ENCODE measurements at regions not wholly inside any gene's neighbourhood (a gene's known extent, or its start where the extent isn't known, plus 50 kb on each side); places are given as distances from the start of the nearest gene placed in this dataset.

DNA sequence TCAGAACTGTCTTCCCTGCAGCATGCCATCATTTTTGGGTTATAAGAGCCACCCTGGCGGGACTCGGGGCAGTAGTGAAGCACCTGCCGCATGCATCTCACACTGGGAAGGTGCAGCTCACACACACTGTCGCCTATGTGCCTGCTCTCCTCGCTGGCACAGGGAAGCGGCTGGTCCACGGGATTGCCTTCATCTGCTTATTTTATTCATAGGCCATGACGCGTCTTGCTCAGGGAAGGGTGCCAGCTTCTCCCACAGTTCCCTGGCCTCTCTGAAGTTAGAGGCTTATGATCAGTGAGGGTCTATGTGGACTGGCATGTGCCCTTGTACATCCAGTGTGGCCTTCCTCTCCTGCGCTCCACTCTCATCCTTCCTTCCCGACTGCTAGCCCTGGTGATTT is 150.0 kb downstream of the KLF12 start:
- no peak overlapping the region for H3K4ac ChIP-seq (ENCODE audit: low read depth, low read length)
- H4K91ac ChIP-seq (ENCODE audit: insufficient read depth, low read depth, low read length): no peak overlapping the region
- peaks cover 11% of the 10 kb centered on the region for H3K9me1 ChIP-seq (ENCODE audit: insufficient read depth, low read length)
- H4K5ac ChIP-seq (ENCODE audit: low read depth, low read length): no peak overlapping the region
- ATAC-seq (ENCODE audit: low read depth): no peak
- H2AK9ac ChIP-seq (replicated peaks; ENCODE audit: low read depth, low read length, poor library complexity): no peak overlapping the region
- no peak overlapping the region for H2BK20ac ChIP-seq (ENCODE audit: low read depth, low read length)
- no peak overlapping the region for H3K18ac ChIP-seq (ENCODE audit: low read depth, low read length)
- WGBS, 2 experiments (ENCODE audit: extremely low coverage in 2 of 2, insufficient read length in 1 of 2): 96% methylated on average over 4 of the region's 11 CpGs; no CpG with 5 or more reads in 1 of the 2 experiments
- H4K8ac ChIP-seq (ENCODE audit: low read depth in 2 of 2, low read length in 2 of 2): no peak overlapping the region
- intact Hi-C loops (cut with micrococcal nuclease) (no loop called here), dilution Hi-C loops (cut with HindIII; ENCODE audit: low sequenced_read_pairs, unreplicated experiment) (no loop called here), in situ Hi-C loops (cut with MboI; ENCODE audit: low sequenced_read_pairs) (no loop called here)
- H3K23ac ChIP-seq (ENCODE audit: low read depth, low read length): no peak overlapping the region
- no peak overlapping the region for H2AK5ac ChIP-seq (ENCODE audit: low read depth, low read length)
- ChIA-PET POLR2A (ENCODE audit: unreplicated experiment) (no interaction called here), CTCF (no interaction called here)
- no peaks in the 10 kb centered on the region for H3K27me3 ChIP-seq (ENCODE audit: control insufficient read depth, insufficient read depth, low read length)
- H3K56ac ChIP-seq (ENCODE audit: extremely low read depth, insufficient read depth, low read length): no peak overlapping the region
- H3K9ac ChIP-seq (ENCODE audit: low read depth, low read length): no peak overlapping the region
- no peak overlapping the region for H3K27ac ChIP-seq (ENCODE audit: insufficient read depth, low read length)
- peaks cover 2% of the 10 kb centered on the region for H3K36me3 ChIP-seq (ENCODE audit: control insufficient read depth, insufficient read depth, low read length)
- H3K9me3 ChIP-seq (ENCODE audit: control insufficient read depth, insufficient read depth, low read length): no peaks in the 10 kb centered on the region
- no peak overlapping the region for H2BK5ac ChIP-seq (ENCODE audit: low read depth, low read length, poor library complexity, severe bottlenecking)
- H3K4me1 ChIP-seq (ENCODE audit: control insufficient read depth, insufficient read depth, low read length): no peaks in the 10 kb centered on the region
- H2BK15ac ChIP-seq (ENCODE audit: low read depth, low read length): no peak overlapping the region
- no peak overlapping the region for H2AFZ ChIP-seq (replicated peaks; ENCODE audit: low read length, poor library complexity)
- BruUV-seq (replicated peaks): no TSS peak
- no peak overlapping the region for H3K14ac ChIP-seq (replicated peaks; ENCODE audit: low read depth, low read length)
- TF ChIP-seq CHD1 (IDR thresholded peaks at IDR 0.05; ENCODE audit: low read depth, low read length) (no peak), RAD21 (IDR thresholded peaks at IDR 0.05; ENCODE audit: low read length) (no peak), CEBPB (IDR thresholded peaks at IDR 0.05; ENCODE audit: low read depth, low read length) (no peak), NFE2L2 (IDR thresholded peaks at IDR 0.05; ENCODE audit: low read depth, low read length) (no peak), MXI1 (IDR thresholded peaks at IDR 0.05; ENCODE audit: borderline replicate concordance, low read depth, low read length) (no peak), BHLHE40 (IDR thresholded peaks at IDR 0.05; ENCODE audit: low read depth, low read length) (no peak), MAZ (IDR thresholded peaks at IDR 0.05; ENCODE audit: borderline replicate concordance, low read depth, low read length) (no peak), POLR2A (IDR thresholded peaks at IDR 0.05; ENCODE audit: low read depth, low read length) (no peak), RFX5 (IDR thresholded peaks at IDR 0.05; ENCODE audit: low read depth, low read length) (no peak), FOS (IDR thresholded peaks at IDR 0.05; ENCODE audit: low read depth, low read length) (no peak), MAFK (IDR thresholded peaks at IDR 0.05; ENCODE audit: low read depth, low read length) (no peak), SMC3 (IDR thresholded peaks at IDR 0.05; ENCODE audit: low read depth, low read length) (no peak), RCOR1 (IDR thresholded peaks at IDR 0.05; ENCODE audit: insufficient replicate concordance, low read length) (no peak)
- TF ChIP-seq, protein P1, sequence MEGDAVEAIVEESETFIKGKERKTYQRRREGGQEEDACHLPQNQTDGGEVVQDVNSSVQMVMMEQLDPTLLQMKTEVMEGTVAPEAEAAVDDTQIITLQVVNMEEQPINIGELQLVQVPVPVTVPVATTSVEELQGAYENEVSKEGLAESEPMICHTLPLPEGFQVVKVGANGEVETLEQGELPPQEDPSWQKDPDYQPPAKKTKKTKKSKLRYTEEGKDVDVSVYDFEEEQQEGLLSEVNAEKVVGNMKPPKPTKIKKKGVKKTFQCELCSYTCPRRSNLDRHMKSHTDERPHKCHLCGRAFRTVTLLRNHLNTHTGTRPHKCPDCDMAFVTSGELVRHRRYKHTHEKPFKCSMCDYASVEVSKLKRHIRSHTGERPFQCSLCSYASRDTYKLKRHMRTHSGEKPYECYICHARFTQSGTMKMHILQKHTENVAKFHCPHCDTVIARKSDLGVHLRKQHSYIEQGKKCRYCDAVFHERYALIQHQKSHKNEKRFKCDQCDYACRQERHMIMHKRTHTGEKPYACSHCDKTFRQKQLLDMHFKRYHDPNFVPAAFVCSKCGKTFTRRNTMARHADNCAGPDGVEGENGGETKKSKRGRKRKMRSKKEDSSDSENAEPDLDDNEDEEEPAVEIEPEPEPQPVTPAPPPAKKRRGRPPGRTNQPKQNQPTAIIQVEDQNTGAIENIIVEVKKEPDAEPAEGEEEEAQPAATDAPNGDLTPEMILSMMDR (conservative IDR thresholded peaks at IDR 0.05; ENCODE audit: low read depth, low read length): no peak
- TF ChIP-seq, protein P2, sequence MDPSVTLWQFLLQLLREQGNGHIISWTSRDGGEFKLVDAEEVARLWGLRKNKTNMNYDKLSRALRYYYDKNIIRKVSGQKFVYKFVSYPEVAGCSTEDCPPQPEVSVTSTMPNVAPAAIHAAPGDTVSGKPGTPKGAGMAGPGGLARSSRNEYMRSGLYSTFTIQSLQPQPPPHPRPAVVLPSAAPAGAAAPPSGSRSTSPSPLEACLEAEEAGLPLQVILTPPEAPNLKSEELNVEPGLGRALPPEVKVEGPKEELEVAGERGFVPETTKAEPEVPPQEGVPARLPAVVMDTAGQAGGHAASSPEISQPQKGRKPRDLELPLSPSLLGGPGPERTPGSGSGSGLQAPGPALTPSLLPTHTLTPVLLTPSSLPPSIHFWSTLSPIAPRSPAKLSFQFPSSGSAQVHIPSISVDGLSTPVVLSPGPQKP (IDR thresholded peaks at IDR 0.05; ENCODE audit: borderline replicate concordance, low read depth, low read length): no peak
- TF ChIP-seq, protein P3, sequence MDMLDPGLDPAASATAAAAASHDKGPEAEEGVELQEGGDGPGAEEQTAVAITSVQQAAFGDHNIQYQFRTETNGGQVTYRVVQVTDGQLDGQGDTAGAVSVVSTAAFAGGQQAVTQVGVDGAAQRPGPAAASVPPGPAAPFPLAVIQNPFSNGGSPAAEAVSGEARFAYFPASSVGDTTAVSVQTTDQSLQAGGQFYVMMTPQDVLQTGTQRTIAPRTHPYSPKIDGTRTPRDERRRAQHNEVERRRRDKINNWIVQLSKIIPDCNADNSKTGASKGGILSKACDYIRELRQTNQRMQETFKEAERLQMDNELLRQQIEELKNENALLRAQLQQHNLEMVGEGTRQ (IDR thresholded peaks at IDR 0.05; ENCODE audit: low read depth, low read length): no peak
- H4K20me1 ChIP-seq (ENCODE audit: insufficient read depth, low read length): 0 out of 2 replicates have a peak, but pooled peaks cover 3% of the 10 kb centered on the region
- DNase-seq: no peak
- H3K4me3 ChIP-seq (ENCODE audit: insufficient read depth, low read depth, low read length): no peak overlapping the region
- no peak overlapping the region for H2BK120ac ChIP-seq (ENCODE audit: low read depth, low read length)
- H3K4me2 ChIP-seq (ENCODE audit: low read depth, low read length): no peak overlapping the region
- H3K79me1 ChIP-seq (ENCODE audit: low read depth in 1 of 2, low read length in 2 of 2): peaks cover 34 to 56% of the 10 kb centered on the region in 2 experiments
